HCT116 (cell line): ENCODE measurements at regions not wholly inside any gene's neighbourhood (a gene's known extent, or its start where the extent isn't known, plus 50 kb on each side); places are given as distances from the start of the nearest gene placed in this dataset.

Experiments
- ATAC-seq: fragments of 200-7000 bp; cut with Tn5 transposase; 2 replicates; pipeline ENCODE4 v1.9.1; 2020; ENCODE audit warnings: mild to moderate bottlenecking, moderate library complexity
- BruUV-seq: library from RNA; stranded (reverse); fragments of 400-500 nt; replicated peaks from 2 replicates; lab custom pipeline; 2021; lab: Mats Ljungman, UMichigan
- CTCF ChIA-PET: fragments of 300-600 bp; sonication (Branson Sonifier 250); formaldehyde crosslinking; loops from one replicate; lab custom pipeline; 2021; ENCODE audit warnings: antibody characterized with exemption; lab: Charles Lee
- POLR2A ChIA-PET: fragments of 300-600, 350-600 bp; sonication (Branson Sonifier 250); formaldehyde crosslinking; loops from one replicate; lab custom pipeline; 2021; ENCODE audit warnings: antibody characterized with exemption; lab: Charles Lee
- RAD21 ChIA-PET, 2 experiments: fragments of 300-600 bp; sonication (Branson Sonifier 250); formaldehyde crosslinking; loops; one replicate each; lab custom pipeline; 2023; ENCODE audit warnings: low total read pairs in 2 of 2; ENCODE audit not compliant: uncharacterized antibody in 2 of 2, unreplicated experiment in 2 of 2, low non-redundant PET in 1 of 2; lab: Charles Lee
- DNase-seq: peaks from one replicate; pipeline ENCODE4 v3.0.0-alpha.2; 2010; ENCODE audit warnings: low read depth, low spot score
- H2AFZ ChIP-seq: fragments of 200-600 bp; shearing (Covaris generic), sonication (generic); 2 replicates; pipeline ENCODE4 v1.6.1; 2017; ENCODE audit warnings: low read depth, mixed run types, mixed read lengths, antibody characterized with exemption, low read length; ENCODE audit not compliant: poor library complexity, severe bottlenecking
- H3K27ac ChIP-seq: 2 replicates; pipeline ENCODE4 v1.5.1; 2012; ENCODE audit warnings: low read depth, low read length
- H3K27me3 ChIP-seq: fragments of 200-600 bp; sonication (generic); 2 replicates; pipeline ENCODE4 v1.6.1; 2016; ENCODE audit warnings: mixed run types, low read length, mixed read lengths; ENCODE audit not compliant: insufficient read depth
- H3K36me3 ChIP-seq, 2 experiments: fragments of 200-500 bp in 1 of 2; fragments of 200-600 bp in 1 of 2; sonication (Bioruptor generic) in 1 of 2; sonication (generic) in 1 of 2; 2 replicates each; pipeline versions ENCODE4 v1.5.1 to v1.6.1; 2014 to 2016; ENCODE audit warnings: low read length in 2 of 2, inconsistent platforms in 1 of 2, mixed read lengths in 1 of 2, mixed run types in 1 of 2; ENCODE audit not compliant: insufficient read depth in 2 of 2, control insufficient read depth in 1 of 2
- H3K4me1 ChIP-seq, 2 experiments: fragments of 200-600 bp in 1 of 2; sonication (generic) in 1 of 2; 2 replicates each; pipeline versions ENCODE4 v1.5.1 to v1.6.1; 2012 to 2017; ENCODE audit warnings: low read length in 2 of 2, inconsistent platforms in 1 of 2, mild to moderate bottlenecking in 1 of 2, mixed read lengths in 1 of 2, mixed run types in 1 of 2, moderate library complexity in 1 of 2; ENCODE audit not compliant: insufficient read depth in 2 of 2, control insufficient read depth in 1 of 2
- H3K4me2 ChIP-seq: fragments of 200-600 bp; sonication (generic); 2 replicates; pipeline ENCODE4 v1.6.1; 2017; ENCODE audit warnings: mixed run types, low read length, mixed read lengths
- H3K4me3 ChIP-seq, 2 experiments: fragments of 200-600 bp in 1 of 2; sonication (generic) in 1 of 2; replicated peaks in 1 of 2; 2 replicates each; pipeline ENCODE4 v1.5.1; 2011 to 2016; ENCODE audit warnings: low read length in 2 of 2, control low read depth in 1 of 2, low read depth in 1 of 2, mild to moderate bottlenecking in 1 of 2, mixed read lengths in 1 of 2, mixed run types in 1 of 2
- H3K79me2 ChIP-seq: fragments of 200-600 bp; sonication (generic); 2 replicates; pipeline ENCODE4 v1.6.1; 2017; ENCODE audit warnings: mild to moderate bottlenecking, mixed run types, low read length, moderate library complexity, mixed read lengths; ENCODE audit not compliant: insufficient read depth
- H3K9ac ChIP-seq: fragments of 200-600 bp; sonication (generic); 2 replicates; pipeline ENCODE4 v1.6.1; 2016; ENCODE audit warnings: low read length, mixed read lengths
- H3K9me2 ChIP-seq: fragments of 200-600 bp; sonication (generic), shearing (Covaris generic); 2 replicates; pipeline ENCODE4 v1.6.1; 2017; ENCODE audit warnings: mixed run types, mild to moderate bottlenecking, moderate library complexity; ENCODE audit not compliant: insufficient read depth
- H3K9me3 ChIP-seq, 2 experiments: fragments of 200-500 bp in 1 of 2; fragments of 200-600 bp in 1 of 2; sonication (Bioruptor generic) in 1 of 2; sonication (generic) in 1 of 2; 2 replicates each; pipeline ENCODE4 v1.6.1; 2014 to 2017; ENCODE audit warnings: low read length in 2 of 2, mixed read lengths in 2 of 2, inconsistent platforms in 1 of 2, low read depth in 1 of 2, mild to moderate bottlenecking in 1 of 2, mixed run types in 1 of 2, moderate library complexity in 1 of 2; ENCODE audit not compliant: control insufficient read depth in 1 of 2, insufficient read depth in 1 of 2
- H4K20me1 ChIP-seq: fragments of 200-600 bp; sonication (generic), shearing (Covaris generic); 2 replicates; pipeline ENCODE4 v1.6.1; 2017; ENCODE audit warnings: mixed run types, mild to moderate bottlenecking, moderate library complexity; ENCODE audit not compliant: insufficient read depth
- CBX3 ChIP-seq: IDR thresholded peaks from 2 replicates; pipeline ENCODE4 v1.6.1; 2012; ENCODE audit warnings: low read depth
- CEBPB ChIP-seq: IDR thresholded peaks from 2 replicates; pipeline ENCODE4 v1.6.1; 2012; ENCODE audit warnings: low read depth
- EGR1 ChIP-seq: IDR thresholded peaks from 2 replicates; pipeline ENCODE4 v1.6.1; 2012; ENCODE audit warnings: low read depth
- EZH2 ChIP-seq: fragments of 200-600 bp; sonication (generic); IDR thresholded peaks from 2 replicates; pipeline ENCODE4 v1.6.1; 2017; ENCODE audit warnings: antibody characterized with exemption, mixed run types
- EZH2phosphoT487 ChIP-seq: fragments of 200-600 bp; IDR thresholded peaks from 2 replicates; pipeline ENCODE4 v1.6.1; 2018; ENCODE audit warnings: antibody characterized with exemption, borderline replicate concordance
- POLR2A ChIP-seq: IDR thresholded peaks from 2 replicates; pipeline ENCODE4 v1.7.0; 2011; ENCODE audit warnings: borderline replicate concordance; ENCODE audit not compliant: insufficient read depth, insufficient read length; ENCODE audit errors: extremely low read depth
- RAD21 ChIP-seq: IDR thresholded peaks from 2 replicates; pipeline ENCODE4 v1.6.1; 2012; ENCODE audit warnings: low read depth, mild to moderate bottlenecking
- SIN3A ChIP-seq: IDR thresholded peaks from 2 replicates; pipeline ENCODE4 v1.6.1; 2012; ENCODE audit warnings: low read depth
- SP1 ChIP-seq: IDR thresholded peaks from 2 replicates; pipeline ENCODE4 v1.6.1; 2012; ENCODE audit warnings: low read depth
- SRF ChIP-seq: IDR thresholded peaks from 2 replicates; pipeline ENCODE4 v1.6.1; 2012; ENCODE audit warnings: low read depth
- YY1 ChIP-seq: IDR thresholded peaks from 2 replicates; pipeline ENCODE4 v1.6.1; 2011; ENCODE audit warnings: low read length, low read depth, moderate library complexity, mild to moderate bottlenecking; ENCODE audit not compliant: insufficient replicate concordance; ENCODE audit errors: extremely low read depth
- ZFX ChIP-seq: fragments of 450-650 bp; IDR thresholded peaks from 2 replicates; pipeline ENCODE4 v1.6.1; 2017
- ZNF274 ChIP-seq: fragments of 200-500 bp; sonication (Bioruptor generic); IDR thresholded peaks from 2 replicates; pipeline ENCODE4 v1.6.1; 2014; ENCODE audit warnings: mild to moderate bottlenecking, low read depth, low read length, inconsistent platforms
- intact Hi-C: fragments of 100-400 bp; cut with micrococcal nuclease; formaldehyde crosslinking; loops from 2 replicates; pipeline ENCODE4 v1.10.0; 2022
- TF ChIP-seq, protein P1 (sequence below): IDR thresholded peaks from 2 replicates; pipeline ENCODE4 v1.6.1; 2011; ENCODE audit warnings: mild to moderate bottlenecking, low read length, moderate library complexity; ENCODE audit not compliant: insufficient replicate concordance; ENCODE audit errors: extremely low read depth
- TF ChIP-seq, protein P2 (sequence below): IDR thresholded peaks from 2 replicates; pipeline ENCODE4 v1.6.1; 2012
- TF ChIP-seq, protein P3 (sequence below): IDR thresholded peaks from 2 replicates; pipeline ENCODE4 v1.6.1; 2012
- TF ChIP-seq, protein P4 (sequence below), 3 experiments: fragments of 200-600 bp in 1 of 3; sonication (generic) in 1 of 3; IDR thresholded peaks in 2 of 3; conservative IDR thresholded peaks in 1 of 3; 2 replicates each; pipeline ENCODE4 v1.5.1; 2012 to 2017; ENCODE audit warnings: low read depth in 2 of 3, low read length in 2 of 3, antibody characterized with exemption in 1 of 3, borderline replicate concordance in 1 of 3, control low read depth in 1 of 3, mild to moderate bottlenecking in 1 of 3, mixed read lengths in 1 of 3, mixed run types in 1 of 3, moderate library complexity in 1 of 3; ENCODE audit not compliant: insufficient read depth in 1 of 3

DNA sequence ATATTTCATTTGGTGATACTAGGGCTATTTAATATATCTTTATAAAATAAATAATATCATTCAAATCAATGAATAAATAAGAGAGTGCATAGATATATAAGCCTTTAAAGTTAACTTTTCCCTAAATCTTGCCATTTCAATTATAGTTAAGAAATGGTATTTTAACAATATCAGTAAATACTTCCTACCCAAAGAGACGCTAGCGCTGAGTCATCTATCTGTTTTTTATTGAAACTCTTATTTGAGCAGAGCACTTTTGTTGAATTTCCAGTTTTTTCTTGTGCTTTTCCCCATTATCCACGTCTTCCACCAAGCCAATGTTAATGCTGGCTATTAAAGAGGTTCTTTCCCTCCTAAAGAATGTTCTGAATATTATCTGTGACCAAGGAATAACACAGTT is 639.3 kb downstream of the DSC3 start:
- no peak for ATAC-seq
- Histone ChIP-seq H4K20me1 (no peaks in the 10 kb centered on the region), H3K27ac (no peak overlapping the region), H3K9me3 (no peaks in the 10 kb centered on the region), H3K4me2 (no peak overlapping the region), H3K4me3 (no peak overlapping the region), H3K36me3 (no peaks in the 10 kb centered on the region), H3K27me3 (no peaks in the 10 kb centered on the region), H3K4me1 (no peaks in the 10 kb centered on the region), H3K79me2 (no peaks in the 10 kb centered on the region), H2AFZ (no peak overlapping the region), H3K9me2 (no peaks in the 10 kb centered on the region), H3K9ac (no peak overlapping the region)
- ChIA-PET POLR2A (no interaction called here), RAD21 (no interaction called here), CTCF (no interaction called here)
- TF ChIP-seq CEBPB (no peak), CBX3 (no peak), POLR2A (no peak), YY1 (no peak), SP1 (no peak)
- no peak for DNase-seq
- BruUV-seq, result no TSS peak
- intact Hi-C loops, result no loop called here

DNA sequence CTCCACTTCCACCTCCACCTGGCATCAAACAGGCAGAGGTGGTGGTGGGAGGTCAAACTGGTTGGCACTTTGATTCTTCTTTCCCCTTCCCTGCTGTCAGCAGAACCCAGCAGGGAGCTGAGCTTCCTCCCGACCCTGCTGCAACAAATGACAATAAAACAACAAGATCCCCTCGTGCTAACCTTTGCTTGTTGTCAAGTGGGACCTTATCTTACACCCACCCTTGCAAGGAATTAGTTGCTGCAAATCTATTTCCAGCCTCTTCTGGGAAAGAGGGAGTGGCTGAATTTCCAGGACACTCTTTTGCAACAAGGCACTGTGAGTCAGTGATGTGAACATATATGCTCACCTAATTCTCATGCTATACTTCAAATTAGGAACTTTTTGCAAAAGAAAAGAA is 655.1 kb downstream of the DSC3 start:
- H3K4me2 ChIP-seq, result no peak overlapping the region
- no peak overlapping the region for H3K27ac ChIP-seq
- no peaks in the 10 kb centered on the region for H4K20me1 ChIP-seq
- no peak overlapping the region for H3K4me3 ChIP-seq
- ChIA-PET RAD21 (no interaction called here), POLR2A (no interaction called here), CTCF (interaction anchor here (1.1 kb wide), 1 partner anchor 11 kb away, joined by 3 read pairs; no protein-coding TSS in a partner anchor)
- no peak for ATAC-seq
- H3K36me3 ChIP-seq, result no peaks in the 10 kb centered on the region
- no peaks in the 10 kb centered on the region for H3K79me2 ChIP-seq
- BruUV-seq, result no TSS peak
- intact Hi-C loops, result no loop called here
- H3K9me3 ChIP-seq, result no peaks in the 10 kb centered on the region; a peak in 1 of 4 replicates
- H2AFZ ChIP-seq, result no peak overlapping the region
- no peaks in the 10 kb centered on the region for H3K27me3 ChIP-seq
- TF ChIP-seq SIN3A (no peak), EZH2 (no peak), YY1 (no peak), CBX3 (no peak), ZNF274 (no peak), POLR2A (no peak), RAD21 (no peak), EZH2phosphoT487 (no peak), ZFX (no peak), EGR1 (no peak), CEBPB (no peak), SRF (no peak)
- TF ChIP-seq, protein P1, sequence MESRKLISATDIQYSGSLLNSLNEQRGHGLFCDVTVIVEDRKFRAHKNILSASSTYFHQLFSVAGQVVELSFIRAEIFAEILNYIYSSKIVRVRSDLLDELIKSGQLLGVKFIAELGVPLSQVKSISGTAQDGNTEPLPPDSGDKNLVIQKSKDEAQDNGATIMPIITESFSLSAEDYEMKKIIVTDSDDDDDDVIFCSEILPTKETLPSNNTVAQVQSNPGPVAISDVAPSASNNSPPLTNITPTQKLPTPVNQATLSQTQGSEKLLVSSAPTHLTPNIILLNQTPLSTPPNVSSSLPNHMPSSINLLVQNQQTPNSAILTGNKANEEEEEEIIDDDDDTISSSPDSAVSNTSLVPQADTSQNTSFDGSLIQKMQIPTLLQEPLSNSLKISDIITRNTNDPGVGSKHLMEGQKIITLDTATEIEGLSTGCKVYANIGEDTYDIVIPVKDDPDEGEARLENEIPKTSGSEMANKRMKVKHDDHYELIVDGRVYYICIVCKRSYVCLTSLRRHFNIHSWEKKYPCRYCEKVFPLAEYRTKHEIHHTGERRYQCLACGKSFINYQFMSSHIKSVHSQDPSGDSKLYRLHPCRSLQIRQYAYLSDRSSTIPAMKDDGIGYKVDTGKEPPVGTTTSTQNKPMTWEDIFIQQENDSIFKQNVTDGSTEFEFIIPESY, result no peak
- TF ChIP-seq, protein P2, sequence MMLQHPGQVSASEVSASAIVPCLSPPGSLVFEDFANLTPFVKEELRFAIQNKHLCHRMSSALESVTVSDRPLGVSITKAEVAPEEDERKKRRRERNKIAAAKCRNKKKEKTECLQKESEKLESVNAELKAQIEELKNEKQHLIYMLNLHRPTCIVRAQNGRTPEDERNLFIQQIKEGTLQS, result no peak
- TF ChIP-seq, protein P3, sequence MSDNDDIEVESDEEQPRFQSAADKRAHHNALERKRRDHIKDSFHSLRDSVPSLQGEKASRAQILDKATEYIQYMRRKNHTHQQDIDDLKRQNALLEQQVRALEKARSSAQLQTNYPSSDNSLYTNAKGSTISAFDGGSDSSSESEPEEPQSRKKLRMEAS, result no peak
- TF ChIP-seq, protein P4, sequence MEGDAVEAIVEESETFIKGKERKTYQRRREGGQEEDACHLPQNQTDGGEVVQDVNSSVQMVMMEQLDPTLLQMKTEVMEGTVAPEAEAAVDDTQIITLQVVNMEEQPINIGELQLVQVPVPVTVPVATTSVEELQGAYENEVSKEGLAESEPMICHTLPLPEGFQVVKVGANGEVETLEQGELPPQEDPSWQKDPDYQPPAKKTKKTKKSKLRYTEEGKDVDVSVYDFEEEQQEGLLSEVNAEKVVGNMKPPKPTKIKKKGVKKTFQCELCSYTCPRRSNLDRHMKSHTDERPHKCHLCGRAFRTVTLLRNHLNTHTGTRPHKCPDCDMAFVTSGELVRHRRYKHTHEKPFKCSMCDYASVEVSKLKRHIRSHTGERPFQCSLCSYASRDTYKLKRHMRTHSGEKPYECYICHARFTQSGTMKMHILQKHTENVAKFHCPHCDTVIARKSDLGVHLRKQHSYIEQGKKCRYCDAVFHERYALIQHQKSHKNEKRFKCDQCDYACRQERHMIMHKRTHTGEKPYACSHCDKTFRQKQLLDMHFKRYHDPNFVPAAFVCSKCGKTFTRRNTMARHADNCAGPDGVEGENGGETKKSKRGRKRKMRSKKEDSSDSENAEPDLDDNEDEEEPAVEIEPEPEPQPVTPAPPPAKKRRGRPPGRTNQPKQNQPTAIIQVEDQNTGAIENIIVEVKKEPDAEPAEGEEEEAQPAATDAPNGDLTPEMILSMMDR (IDR thresholded peaks at IDR 0.05 in 2 of 3, conservative IDR thresholded peaks at IDR 0.05 in 1 of 3; ENCODE audit: borderline replicate concordance in 1 of 3, insufficient read depth in 1 of 3, low read depth in 2 of 3, low read length in 2 of 3), result no peak
- no peaks in the 10 kb centered on the region for H3K9me2 ChIP-seq
- no peaks in the 10 kb centered on the region for H3K4me1 ChIP-seq
- H3K9ac ChIP-seq, result no peak overlapping the region
- no peak for DNase-seq
